ENCODE measurements at regions not wholly inside any gene's neighbourhood (a gene's known extent, or its start where the extent isn't known, plus 50 kb on each side); places are given as distances from the start of the nearest gene placed in this dataset.

DNA sequence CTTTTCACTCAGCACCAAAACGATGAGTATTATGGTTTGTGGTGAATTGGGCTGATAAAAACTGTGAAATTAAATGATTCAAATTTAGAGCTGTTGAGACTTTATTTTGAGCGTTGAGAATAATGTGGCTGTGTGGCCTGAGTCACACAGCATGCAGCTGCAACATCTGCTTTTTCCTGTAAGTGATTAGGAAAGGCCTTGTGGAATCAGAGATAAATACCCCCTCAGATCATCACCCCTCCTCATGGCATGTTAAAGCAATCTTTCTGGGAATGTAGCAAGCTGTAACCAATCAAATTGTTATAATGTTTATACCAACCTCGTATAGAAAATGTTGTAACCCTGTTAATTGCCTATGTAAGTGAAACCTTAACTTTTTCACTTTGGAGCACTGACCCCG lies 90.0 kb upstream of the GRPR start:
- TF ChIP-seq, protein P1, sequence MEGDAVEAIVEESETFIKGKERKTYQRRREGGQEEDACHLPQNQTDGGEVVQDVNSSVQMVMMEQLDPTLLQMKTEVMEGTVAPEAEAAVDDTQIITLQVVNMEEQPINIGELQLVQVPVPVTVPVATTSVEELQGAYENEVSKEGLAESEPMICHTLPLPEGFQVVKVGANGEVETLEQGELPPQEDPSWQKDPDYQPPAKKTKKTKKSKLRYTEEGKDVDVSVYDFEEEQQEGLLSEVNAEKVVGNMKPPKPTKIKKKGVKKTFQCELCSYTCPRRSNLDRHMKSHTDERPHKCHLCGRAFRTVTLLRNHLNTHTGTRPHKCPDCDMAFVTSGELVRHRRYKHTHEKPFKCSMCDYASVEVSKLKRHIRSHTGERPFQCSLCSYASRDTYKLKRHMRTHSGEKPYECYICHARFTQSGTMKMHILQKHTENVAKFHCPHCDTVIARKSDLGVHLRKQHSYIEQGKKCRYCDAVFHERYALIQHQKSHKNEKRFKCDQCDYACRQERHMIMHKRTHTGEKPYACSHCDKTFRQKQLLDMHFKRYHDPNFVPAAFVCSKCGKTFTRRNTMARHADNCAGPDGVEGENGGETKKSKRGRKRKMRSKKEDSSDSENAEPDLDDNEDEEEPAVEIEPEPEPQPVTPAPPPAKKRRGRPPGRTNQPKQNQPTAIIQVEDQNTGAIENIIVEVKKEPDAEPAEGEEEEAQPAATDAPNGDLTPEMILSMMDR (IDR thresholded peaks at IDR 0.05), result no peak

DNA sequence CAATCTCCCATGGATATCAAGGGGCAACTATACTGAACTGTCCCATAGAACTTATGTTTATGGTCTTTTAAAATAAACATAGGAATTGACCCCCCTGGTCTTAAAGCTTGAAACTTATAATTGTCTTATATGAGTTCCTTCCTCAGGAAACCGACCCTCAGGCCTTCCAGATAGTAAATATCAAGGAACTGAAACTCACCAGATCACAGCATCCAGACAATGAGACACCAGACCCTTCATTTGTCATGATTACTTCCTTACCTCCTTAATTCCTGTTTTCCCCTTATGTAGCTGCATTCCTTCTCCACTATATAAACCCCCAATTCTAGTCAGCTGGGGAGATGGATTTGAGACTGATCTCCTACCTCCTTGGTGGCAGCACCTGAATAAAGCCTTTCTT lies 94.8 kb upstream of the GRPR start:
- TF ChIP-seq, protein P1 (IDR thresholded peaks at IDR 0.05), result no peak

DNA sequence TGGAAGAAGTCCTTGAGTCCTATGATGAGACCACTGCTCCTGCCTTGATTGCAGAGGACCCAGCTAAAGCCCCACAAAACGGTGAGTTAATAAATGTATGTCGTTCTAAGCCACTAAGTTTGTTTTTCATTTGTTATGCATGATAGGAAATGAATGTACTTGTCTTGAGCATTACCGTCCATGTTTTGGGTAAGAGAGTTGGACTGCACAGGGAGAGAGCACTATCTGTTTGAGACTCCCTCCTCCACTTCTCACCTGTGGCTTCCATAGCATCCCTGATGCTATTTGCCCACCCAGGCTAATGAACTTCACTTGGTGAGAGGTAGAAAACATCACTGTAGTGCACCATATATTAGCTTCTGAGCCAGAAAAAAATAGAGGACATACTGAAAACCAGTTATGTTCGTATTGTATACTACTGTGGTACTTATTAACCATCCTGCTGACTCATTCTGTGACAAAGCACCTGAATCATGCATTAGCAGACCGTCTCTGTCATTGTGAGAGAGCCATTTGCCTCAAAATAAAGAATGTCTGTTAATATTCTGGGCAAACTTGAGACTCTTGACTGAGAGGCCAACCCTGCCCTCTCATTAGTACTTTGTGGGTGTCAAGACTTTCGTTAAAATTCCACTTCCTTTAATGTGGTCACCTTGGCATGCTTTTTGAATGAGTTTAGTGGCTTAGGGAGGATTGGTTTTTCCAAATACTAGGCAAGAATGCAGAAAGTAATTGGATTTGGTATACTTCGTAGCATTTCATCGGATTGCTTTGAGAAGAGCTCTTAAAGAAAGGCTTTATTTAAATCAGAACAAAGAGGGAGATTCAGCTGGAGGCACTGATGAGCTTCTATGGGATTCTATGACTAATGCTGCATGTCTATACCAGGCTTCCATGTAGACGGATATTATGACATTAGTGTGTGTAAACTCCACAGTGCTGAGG lies 99.3 kb upstream of the GRPR start:
- TF ChIP-seq, protein P1 (IDR thresholded peaks at IDR 0.05), result no peak

DNA sequence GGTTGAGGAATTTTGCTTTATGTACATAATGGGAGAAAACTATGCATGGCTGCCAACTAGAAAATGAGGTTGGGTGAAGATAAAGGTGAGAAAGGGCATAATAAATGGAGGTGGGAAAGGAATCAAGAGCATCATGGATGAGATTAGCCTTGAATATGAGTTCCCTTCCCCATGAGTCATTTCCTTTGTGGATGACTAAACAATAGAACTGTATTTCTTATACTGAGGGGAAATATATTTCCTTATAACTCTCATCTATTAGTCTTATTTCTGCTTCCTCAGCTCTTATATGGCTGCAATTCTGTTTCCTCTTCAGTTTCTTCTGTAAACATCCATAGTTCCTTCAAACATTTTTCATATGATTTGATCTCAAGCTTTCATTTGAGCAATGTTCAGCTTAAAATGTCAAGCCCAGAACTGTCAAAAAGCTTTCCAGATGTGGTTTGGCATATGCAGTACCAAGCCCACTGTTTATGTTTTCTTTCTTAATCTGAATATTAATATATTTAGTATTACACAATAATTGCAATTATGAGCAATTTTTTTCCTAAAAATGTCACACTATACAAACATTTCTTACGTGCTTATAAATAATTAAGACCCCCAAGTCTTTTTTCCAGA lies 100.7 kb upstream of the GRPR start:
- TF ChIP-seq, protein P1 (IDR thresholded peaks at IDR 0.05), result no peak

DNA sequence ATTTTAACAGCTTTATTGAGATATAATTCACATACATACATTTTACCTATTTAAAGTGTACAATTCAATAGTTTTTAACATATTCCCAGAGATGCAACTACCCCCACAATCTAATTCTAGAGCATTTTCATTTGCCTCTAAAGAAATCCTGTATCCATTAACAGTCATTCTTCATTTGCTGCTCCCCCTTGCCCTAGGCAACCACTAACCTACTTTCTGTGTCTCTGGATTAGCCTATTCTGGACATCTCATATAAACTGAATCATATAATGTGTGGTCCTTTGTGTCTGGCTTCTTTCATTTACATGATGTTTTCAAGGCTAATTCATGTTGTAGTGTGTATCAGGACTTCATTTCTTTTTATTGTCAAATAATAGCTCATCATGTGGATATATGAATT lies 105.1 kb upstream of the GRPR start:
- TF ChIP-seq, protein P1 (IDR thresholded peaks at IDR 0.05), result no peak

DNA sequence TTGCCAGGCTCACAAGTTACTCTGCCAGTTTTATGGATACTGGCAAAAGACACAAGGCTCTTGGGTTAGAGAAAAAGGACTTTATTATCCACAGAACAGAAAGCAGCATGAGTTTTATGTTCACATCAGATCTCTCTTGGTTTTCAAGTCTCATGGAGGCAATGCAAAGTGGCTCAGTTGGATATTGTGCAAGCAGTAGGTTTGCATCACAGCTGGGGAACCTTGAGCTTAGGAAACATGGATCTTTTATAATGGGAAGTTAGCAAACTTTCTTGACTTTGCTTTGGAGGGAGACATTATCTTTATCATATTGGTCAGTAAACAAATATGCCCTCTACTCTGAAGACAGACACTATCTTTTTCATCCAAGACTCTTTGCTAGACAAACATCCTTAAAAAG lies 109.2 kb upstream of the GRPR start:
- TF ChIP-seq, protein P1 (IDR thresholded peaks at IDR 0.05), result no peak

DNA sequence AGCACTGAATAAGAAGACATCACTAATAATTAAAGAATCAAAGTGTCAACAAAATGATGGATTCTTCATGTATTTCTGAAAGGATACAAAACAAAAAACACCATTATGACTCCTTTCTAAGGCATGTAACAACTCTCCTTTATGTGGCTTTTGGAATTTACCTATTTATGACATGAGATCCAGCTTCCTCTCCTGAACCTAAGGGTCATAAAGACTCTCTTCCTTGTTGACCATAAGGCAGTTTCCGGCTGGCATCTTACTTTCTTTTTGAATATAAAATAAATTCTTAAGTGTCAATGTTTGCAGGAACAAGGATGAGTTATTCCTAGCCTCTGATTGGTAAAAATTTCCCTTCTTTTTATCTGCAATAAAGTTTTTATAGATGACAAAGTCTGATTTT lies 111.1 kb upstream of the GRPR start:
- TF ChIP-seq, protein P1 (IDR thresholded peaks at IDR 0.05), result no peak

Measured in LNCAP (cell line).